Suprapubic skin (tissue), 3 donors: ENCODE measurements at regions not wholly inside any gene's neighbourhood (a gene's known extent, or its start where the extent isn't known, plus 50 kb on each side); places are given as distances from the start of the nearest gene placed in this dataset.

Experiments used
- EP300 ChIP-seq: sonication (generic); formaldehyde crosslinking; IDR thresholded peaks from one replicate; pipeline ENCODE4 v1.6.1; 2017; ENCODE audit warnings: antibody characterized with exemption
- POLR2A ChIP-seq, 2 donors: fragments of 450-650 bp; IDR thresholded peaks; one replicate each; pipeline ENCODE4 v1.6.1; 2017; ENCODE audit warnings: antibody characterized with exemption in 2 of 2, mild to moderate bottlenecking in 2 of 2, moderate library complexity in 2 of 2
- TF ChIP-seq, protein P1 (sequence below), 2 donors: fragments of 200-600 bp in 1 of 2; fragments of 450-650 bp in 1 of 2; sonication (generic) in 1 of 2; IDR thresholded peaks; one replicate each; pipeline ENCODE4 v1.5.1; 2016 to 2019; ENCODE audit warnings: antibody characterized with exemption in 2 of 2, mild to moderate bottlenecking in 1 of 2, moderate library complexity in 1 of 2

DNA sequence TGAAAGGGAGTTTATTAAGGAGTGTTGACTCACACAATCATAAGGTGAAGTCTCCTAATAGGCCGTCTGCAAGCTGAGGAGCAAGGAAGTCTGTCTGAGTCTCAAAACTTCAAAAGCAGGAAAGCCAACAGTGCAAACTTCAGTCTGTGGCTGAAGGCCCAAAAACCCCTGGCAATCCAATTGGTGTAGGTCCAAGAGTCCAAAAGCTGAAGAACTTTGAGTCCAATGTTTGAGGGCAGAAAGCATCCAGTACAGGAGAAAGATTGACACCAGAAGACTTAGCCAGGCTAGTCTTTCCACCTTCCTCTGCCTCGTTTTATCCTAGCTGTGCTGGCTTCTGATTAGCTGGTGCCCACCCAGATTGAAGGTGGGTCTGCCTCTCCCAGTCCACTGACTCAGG, 535.2 kb downstream of the ARAP2 start:
- TF ChIP-seq, protein P1, sequence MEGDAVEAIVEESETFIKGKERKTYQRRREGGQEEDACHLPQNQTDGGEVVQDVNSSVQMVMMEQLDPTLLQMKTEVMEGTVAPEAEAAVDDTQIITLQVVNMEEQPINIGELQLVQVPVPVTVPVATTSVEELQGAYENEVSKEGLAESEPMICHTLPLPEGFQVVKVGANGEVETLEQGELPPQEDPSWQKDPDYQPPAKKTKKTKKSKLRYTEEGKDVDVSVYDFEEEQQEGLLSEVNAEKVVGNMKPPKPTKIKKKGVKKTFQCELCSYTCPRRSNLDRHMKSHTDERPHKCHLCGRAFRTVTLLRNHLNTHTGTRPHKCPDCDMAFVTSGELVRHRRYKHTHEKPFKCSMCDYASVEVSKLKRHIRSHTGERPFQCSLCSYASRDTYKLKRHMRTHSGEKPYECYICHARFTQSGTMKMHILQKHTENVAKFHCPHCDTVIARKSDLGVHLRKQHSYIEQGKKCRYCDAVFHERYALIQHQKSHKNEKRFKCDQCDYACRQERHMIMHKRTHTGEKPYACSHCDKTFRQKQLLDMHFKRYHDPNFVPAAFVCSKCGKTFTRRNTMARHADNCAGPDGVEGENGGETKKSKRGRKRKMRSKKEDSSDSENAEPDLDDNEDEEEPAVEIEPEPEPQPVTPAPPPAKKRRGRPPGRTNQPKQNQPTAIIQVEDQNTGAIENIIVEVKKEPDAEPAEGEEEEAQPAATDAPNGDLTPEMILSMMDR (IDR thresholded peaks at IDR 0.05): no peak
- TF ChIP-seq POLR2A (IDR thresholded peaks at IDR 0.05): no peak
- no peak for TF ChIP-seq EP300
